H9 (cell line): ENCODE measurements at regions not wholly inside any gene's neighbourhood (a gene's known extent, or its start where the extent isn't known, plus 50 kb on each side); places are given as distances from the start of the nearest gene placed in this dataset.

Source experiments
- DNase-seq: peaks from one replicate; pipeline ENCODE4 v3.0.0-alpha.2; 2017
- H2AFZ ChIP-seq: one replicate; pipeline ENCODE4 v1.6.1; 2013; ENCODE audit warnings: mild to moderate bottlenecking, low read length, control low read depth, moderate library complexity
- H2AK5ac ChIP-seq: 2 replicates; pipeline ENCODE4 v1.6.1; 2013; ENCODE audit warnings: low read length, control low read depth, mixed read lengths; ENCODE audit not compliant: insufficient read length
- H2BK120ac ChIP-seq: one replicate; pipeline ENCODE4 v1.6.1; 2013; ENCODE audit warnings: low read depth, mild to moderate bottlenecking, low read length, control low read depth, inconsistent platforms; ENCODE audit not compliant: poor library complexity, severe bottlenecking
- H2BK12ac ChIP-seq: 2 replicates; pipeline ENCODE4 v1.6.1; 2013; ENCODE audit warnings: low read length, control low read depth, mixed read lengths, low read depth; ENCODE audit not compliant: insufficient read length
- H2BK15ac ChIP-seq: 2 replicates; pipeline ENCODE4 v1.6.1; 2013; ENCODE audit warnings: low read depth, low read length, control low read depth
- H2BK20ac ChIP-seq: one replicate; pipeline ENCODE4 v1.6.1; 2013; ENCODE audit warnings: low read depth, mild to moderate bottlenecking, low read length, control low read depth, inconsistent platforms; ENCODE audit not compliant: poor library complexity, severe bottlenecking
- H2BK5ac ChIP-seq: 2 replicates; pipeline ENCODE4 v1.6.1; 2013; ENCODE audit warnings: low read length, control low read depth, mixed read lengths; ENCODE audit not compliant: insufficient read length
- H3K14ac ChIP-seq: 2 replicates; pipeline ENCODE4 v1.6.1; 2013; ENCODE audit warnings: low read length, control low read depth; ENCODE audit not compliant: insufficient read depth
- H3K18ac ChIP-seq: 2 replicates; pipeline ENCODE4 v1.6.1; 2013; ENCODE audit warnings: low read depth, mild to moderate bottlenecking, mixed read lengths, low read length, control low read depth; ENCODE audit not compliant: insufficient read length
- H3K23ac ChIP-seq: 2 replicates; pipeline ENCODE4 v1.6.1; 2013; ENCODE audit warnings: low read length, control low read depth, mixed read lengths, low read depth; ENCODE audit not compliant: insufficient read length
- H3K23me2 ChIP-seq: 2 replicates; pipeline ENCODE4 v1.6.1; 2013; ENCODE audit warnings: low read depth, mild to moderate bottlenecking, mixed read lengths, low read length, control low read depth; ENCODE audit not compliant: insufficient read length, poor library complexity, severe bottlenecking
- H3K27ac ChIP-seq: 2 replicates; pipeline ENCODE4 v1.5.1; 2013; ENCODE audit warnings: low read length, control low read depth, mixed read lengths, low read depth; ENCODE audit not compliant: insufficient read length
- H3K27me3 ChIP-seq: 2 replicates; pipeline ENCODE4 v1.6.1; 2013; ENCODE audit warnings: low read length, control low read depth, inconsistent platforms; ENCODE audit not compliant: insufficient read depth
- H3K4ac ChIP-seq: 2 replicates; pipeline ENCODE4 v1.6.1; 2013; ENCODE audit warnings: low read depth, mild to moderate bottlenecking, control low read depth, inconsistent platforms, low read length, moderate library complexity
- H3K4me1 ChIP-seq: 2 replicates; pipeline ENCODE4 v1.6.1; 2013; ENCODE audit warnings: low read length, control low read depth, inconsistent platforms; ENCODE audit not compliant: insufficient read depth
- H3K4me2 ChIP-seq: 2 replicates; pipeline ENCODE4 v1.6.1; 2013; ENCODE audit warnings: low read length, control low read depth, mixed read lengths; ENCODE audit not compliant: insufficient read length, insufficient read depth
- H3K56ac ChIP-seq: 2 replicates; pipeline ENCODE4 v1.6.1; 2013; ENCODE audit warnings: low read depth, mild to moderate bottlenecking, mixed read lengths, low read length, control low read depth; ENCODE audit not compliant: insufficient read length
- H3K79me1 ChIP-seq: 2 replicates; pipeline ENCODE4 v1.6.1; 2013; ENCODE audit warnings: low read depth, mild to moderate bottlenecking, moderate library complexity, low read length, control low read depth, inconsistent platforms; ENCODE audit not compliant: insufficient read depth, poor library complexity, severe bottlenecking
- H3K79me2 ChIP-seq: 2 replicates; pipeline ENCODE4 v1.6.1; 2013; ENCODE audit warnings: low read length, control low read depth, inconsistent platforms; ENCODE audit not compliant: insufficient read depth
- H3K9ac ChIP-seq: 2 replicates; pipeline ENCODE4 v1.6.1; 2013; ENCODE audit warnings: low read length, control low read depth, mixed read lengths; ENCODE audit not compliant: insufficient read length; ENCODE audit errors: extremely low read depth
- H3K9me3 ChIP-seq: one replicate; pipeline ENCODE4 v1.6.1; 2013; ENCODE audit warnings: low read depth, low read length, inconsistent platforms; ENCODE audit not compliant: control insufficient read depth
- H3T11ph ChIP-seq: one replicate; pipeline ENCODE4 v1.6.1; 2013; ENCODE audit warnings: mild to moderate bottlenecking, low read length, control low read depth, inconsistent platforms
- H4K20me1 ChIP-seq: one replicate; pipeline ENCODE4 v1.6.1; 2013; ENCODE audit not compliant: control insufficient read depth, insufficient read length, insufficient read depth
- H4K5ac ChIP-seq: 2 replicates; pipeline ENCODE4 v1.6.1; 2013; ENCODE audit warnings: low read depth, mild to moderate bottlenecking, mixed read lengths, low read length, control low read depth; ENCODE audit not compliant: insufficient read length
- H4K8ac ChIP-seq: replicated peaks from 2 replicates; pipeline ENCODE4 v1.6.1; 2013; ENCODE audit warnings: low read length, control low read depth, mixed read lengths, low read depth; ENCODE audit not compliant: insufficient read length
- H4K91ac ChIP-seq: 2 replicates; pipeline ENCODE4 v1.6.1; 2013; ENCODE audit warnings: low read depth, mild to moderate bottlenecking, moderate library complexity, mixed read lengths, low read length, control low read depth; ENCODE audit not compliant: insufficient read length
- H3K27ac Mint-ChIP-seq, 3 experiments: 2 replicates in 2 of 3; 3 replicates in 1 of 3; pipeline ENCODE4 v1.8.0; 2020 to 2021; ENCODE audit warnings: mixed read lengths in 3 of 3, mild to moderate bottlenecking in 1 of 3, moderate library complexity in 1 of 3
- H3K27me3 Mint-ChIP-seq: 2 replicates; pipeline ENCODE4 v1.8.0; 2021; ENCODE audit warnings: low read depth, mild to moderate bottlenecking, moderate library complexity, mixed read lengths
- H3K36me3 Mint-ChIP-seq, 3 experiments: 2 replicates in 2 of 3; 3 replicates in 1 of 3; pipeline ENCODE4 v1.8.0; 2020 to 2021; ENCODE audit warnings: low read depth in 3 of 3, mixed read lengths in 3 of 3; ENCODE audit not compliant: insufficient read depth in 1 of 3
- H3K4me1 Mint-ChIP-seq, 2 experiments: 2 replicates each; pipeline ENCODE4 v1.8.0; 2020; ENCODE audit warnings: mixed read lengths in 2 of 2
- H3K4me3 Mint-ChIP-seq, 2 experiments: 2 replicates in 1 of 2; 3 replicates in 1 of 2; pipeline ENCODE4 v1.8.0; 2020 to 2021; ENCODE audit warnings: mild to moderate bottlenecking in 2 of 2, mixed read lengths in 2 of 2, moderate library complexity in 1 of 2
- H3K9me3 Mint-ChIP-seq, 2 experiments: 2 replicates in 1 of 2; 3 replicates in 1 of 2; pipeline ENCODE4 v1.8.0; 2020; ENCODE audit warnings: mild to moderate bottlenecking in 2 of 2, mixed read lengths in 2 of 2, moderate library complexity in 1 of 2
- WGBS: extraction: QIAGEN DNeasy Blood & Tissue Kit; methylation state at CpG from one replicate; pipeline ENCODE4 v1.1.7; 2013; ENCODE audit warnings: missing lambda C conversion rate, low lambda C conversion rate, mixed read lengths; ENCODE audit not compliant: insufficient read length; ENCODE audit errors: extremely low coverage; 5-methylcytosine and 5-hydroxymethylcytosine counted together
- TF ChIP-seq, protein P1 (sequence below): fragments of 200-600 bp; sonication (generic); conservative IDR thresholded peaks from 3 replicates; pipeline ENCODE4 v1.8.0; 2021; ENCODE audit warnings: antibody characterized with exemption, mild to moderate bottlenecking

DNA sequence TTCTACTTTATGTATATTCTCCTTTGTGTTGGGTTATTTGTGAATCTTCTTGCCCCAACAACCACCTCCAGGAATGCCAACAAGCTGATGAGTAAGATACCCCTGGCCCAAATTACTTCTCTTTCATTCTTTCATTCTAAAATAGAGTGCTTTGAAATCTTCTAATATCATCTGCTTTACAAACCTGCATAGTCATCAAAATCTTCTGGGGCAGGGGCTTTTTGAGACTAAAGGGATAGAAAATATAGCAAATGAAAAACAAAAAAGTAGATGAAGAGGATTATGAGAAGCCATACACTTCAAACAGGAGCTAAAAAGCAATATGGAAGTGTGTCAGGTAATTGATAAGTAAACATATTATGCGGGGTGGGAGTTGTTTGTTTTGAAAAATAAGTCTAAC, 150.7 kb upstream of the SOX4 start:
- Histone ChIP-seq H3K4ac (no peak overlapping the region), H3K9ac (no peak overlapping the region), H3K4me2 (no peak overlapping the region), H2BK120ac (no peak overlapping the region), H4K20me1 (no peaks in the 10 kb centered on the region), H2BK20ac (no peak overlapping the region), H3T11ph (no peak overlapping the region), H2AFZ (no peak overlapping the region), H3K56ac (no peak overlapping the region), H4K91ac (no peak overlapping the region), H3K9me3 (no peaks in the 10 kb centered on the region), H3K4me1 (no peaks in the 10 kb centered on the region; the same call in 1 of the 2 replicates), H2AK5ac (no peak overlapping the region), H4K8ac (no peak overlapping the region), H3K18ac (no peak overlapping the region), H3K79me1 (no peaks in the 10 kb centered on the region), H2BK5ac (no peak overlapping the region), H3K23ac (no peak overlapping the region), H3K27ac (no peak overlapping the region), H3K27me3 (no peaks in the 10 kb centered on the region), H2BK12ac (no peak overlapping the region), H3K14ac (no peak overlapping the region), H3K79me2 (no peaks in the 10 kb centered on the region), H3K23me2 (no peaks in the 10 kb centered on the region), H2BK15ac (no peak overlapping the region), H4K5ac (no peak overlapping the region)
- Mint-ChIP-seq H3K9me3 (no peaks in the 10 kb centered on the region; a peak in 1 of 5 replicates), H3K27me3 (no peaks in the 10 kb centered on the region), H3K4me1 (peaks cover 3 to 5% of the 10 kb centered on the region in 2 experiments; a peak in 1 of 4 replicates), H3K36me3 (no peaks in the 10 kb centered on the region), H3K27ac (no peak overlapping the region), H3K4me3 (no peak overlapping the region)
- TF ChIP-seq, protein P1, sequence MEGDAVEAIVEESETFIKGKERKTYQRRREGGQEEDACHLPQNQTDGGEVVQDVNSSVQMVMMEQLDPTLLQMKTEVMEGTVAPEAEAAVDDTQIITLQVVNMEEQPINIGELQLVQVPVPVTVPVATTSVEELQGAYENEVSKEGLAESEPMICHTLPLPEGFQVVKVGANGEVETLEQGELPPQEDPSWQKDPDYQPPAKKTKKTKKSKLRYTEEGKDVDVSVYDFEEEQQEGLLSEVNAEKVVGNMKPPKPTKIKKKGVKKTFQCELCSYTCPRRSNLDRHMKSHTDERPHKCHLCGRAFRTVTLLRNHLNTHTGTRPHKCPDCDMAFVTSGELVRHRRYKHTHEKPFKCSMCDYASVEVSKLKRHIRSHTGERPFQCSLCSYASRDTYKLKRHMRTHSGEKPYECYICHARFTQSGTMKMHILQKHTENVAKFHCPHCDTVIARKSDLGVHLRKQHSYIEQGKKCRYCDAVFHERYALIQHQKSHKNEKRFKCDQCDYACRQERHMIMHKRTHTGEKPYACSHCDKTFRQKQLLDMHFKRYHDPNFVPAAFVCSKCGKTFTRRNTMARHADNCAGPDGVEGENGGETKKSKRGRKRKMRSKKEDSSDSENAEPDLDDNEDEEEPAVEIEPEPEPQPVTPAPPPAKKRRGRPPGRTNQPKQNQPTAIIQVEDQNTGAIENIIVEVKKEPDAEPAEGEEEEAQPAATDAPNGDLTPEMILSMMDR, result no peak
- no CpG with 5 or more reads among the region's 1 CpG for WGBS
- no peak for DNase-seq
